ENCODE measurements at regions not wholly inside any gene's neighbourhood (a gene's known extent, or its start where the extent isn't known, plus 50 kb on each side); places are given as distances from the start of the nearest gene placed in this dataset.

- TF ChIP-seq, protein P1, sequence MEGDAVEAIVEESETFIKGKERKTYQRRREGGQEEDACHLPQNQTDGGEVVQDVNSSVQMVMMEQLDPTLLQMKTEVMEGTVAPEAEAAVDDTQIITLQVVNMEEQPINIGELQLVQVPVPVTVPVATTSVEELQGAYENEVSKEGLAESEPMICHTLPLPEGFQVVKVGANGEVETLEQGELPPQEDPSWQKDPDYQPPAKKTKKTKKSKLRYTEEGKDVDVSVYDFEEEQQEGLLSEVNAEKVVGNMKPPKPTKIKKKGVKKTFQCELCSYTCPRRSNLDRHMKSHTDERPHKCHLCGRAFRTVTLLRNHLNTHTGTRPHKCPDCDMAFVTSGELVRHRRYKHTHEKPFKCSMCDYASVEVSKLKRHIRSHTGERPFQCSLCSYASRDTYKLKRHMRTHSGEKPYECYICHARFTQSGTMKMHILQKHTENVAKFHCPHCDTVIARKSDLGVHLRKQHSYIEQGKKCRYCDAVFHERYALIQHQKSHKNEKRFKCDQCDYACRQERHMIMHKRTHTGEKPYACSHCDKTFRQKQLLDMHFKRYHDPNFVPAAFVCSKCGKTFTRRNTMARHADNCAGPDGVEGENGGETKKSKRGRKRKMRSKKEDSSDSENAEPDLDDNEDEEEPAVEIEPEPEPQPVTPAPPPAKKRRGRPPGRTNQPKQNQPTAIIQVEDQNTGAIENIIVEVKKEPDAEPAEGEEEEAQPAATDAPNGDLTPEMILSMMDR (IDR thresholded peaks at IDR 0.05): no peak
- TF ChIP-seq POLR2AphosphoS5 (IDR thresholded peaks at IDR 0.05): no peak
- TF ChIP-seq EP300 (IDR thresholded peaks at IDR 0.05): no peak
Observed at GRCh38 chr6:23690453-23691049, 435.5 kb upstream of the NRSN1 start.

All from esophagus muscularis mucosa (tissue), 4 donors.